Spleen (tissue), 11 donors: ENCODE measurements at regions not wholly inside any gene's neighbourhood (a gene's known extent, or its start where the extent isn't known, plus 50 kb on each side); places are given as distances from the start of the nearest gene placed in this dataset.
A peak's percentile ranks its signal among the peaks of the same experiment; 100 is the strongest.

Source experiments
- DNase-seq: peaks from one replicate; pipeline ENCODE4 v3.0.0-alpha.2; 2020
- H3K27ac ChIP-seq, 8 donors: fragments of 200-600 bp; sonication (generic) in 7 of 8; 1 replicate in 4 of 8; 2 replicates in 4 of 8; pipeline versions ENCODE4 v1.5.0 to v1.8.0; 2016 to 2021; ENCODE audit warnings: inconsistent platforms in 4 of 8, mild to moderate bottlenecking in 4 of 8, moderate library complexity in 1 of 8
- H3K27me3 ChIP-seq, 7 donors: fragments of 200-600 bp; sonication (generic) in 6 of 7; replicated peaks in 1 of 7; 1 replicate in 4 of 7; 2 replicates in 3 of 7; pipeline versions ENCODE4 v1.5.0 to v1.8.0; 2016 to 2021; ENCODE audit warnings: inconsistent platforms in 3 of 7, mild to moderate bottlenecking in 1 of 7
- H3K36me3 ChIP-seq, 6 donors: fragments of 200-600 bp; sonication (generic) in 5 of 6; 1 replicate in 4 of 6; 2 replicates in 2 of 6; pipeline versions ENCODE4 v1.5.0 to v1.8.0; 2016 to 2021; ENCODE audit warnings: inconsistent platforms in 2 of 6
- H3K4me1 ChIP-seq, 6 donors: fragments of 200-600 bp; sonication (generic) in 5 of 6; 1 replicate in 3 of 6; 2 replicates in 3 of 6; pipeline versions ENCODE4 v1.5.0 to v1.8.0; 2016 to 2021; ENCODE audit warnings: inconsistent platforms in 3 of 6
- H3K4me3 ChIP-seq, 8 donors: fragments of 200-600 bp; sonication (generic) in 7 of 8; 1 replicate in 4 of 8; 2 replicates in 4 of 8; pipeline versions ENCODE4 v1.5.0 to v1.8.0; 2016 to 2021; ENCODE audit warnings: inconsistent platforms in 4 of 8, mild to moderate bottlenecking in 4 of 8, moderate library complexity in 2 of 8
- H3K9me3 ChIP-seq, 8 donors: fragments of 200-600 bp; sonication (generic) in 7 of 8; 1 replicate in 4 of 8; 2 replicates in 4 of 8; pipeline versions ENCODE4 v1.5.0 to v1.8.0; 2016 to 2021; ENCODE audit warnings: inconsistent platforms in 4 of 8
- CTCF ChIP-seq, 11 experiments: fragments of 200-600 bp in 7 of 11; fragments of 450-650 bp in 4 of 11; sonication (generic) in 4 of 11; IDR thresholded peaks in 8 of 11; conservative IDR thresholded peaks in 3 of 11; 1 replicate in 7 of 11; 2 replicates in 4 of 11; pipeline versions ENCODE4 v1.4.0 to v1.8.0; 2016 to 2021; ENCODE audit warnings: antibody characterized with exemption in 11 of 11, inconsistent platforms in 4 of 11, mild to moderate bottlenecking in 1 of 11
- POLR2A ChIP-seq, 3 donors: fragments of 450-650 bp; IDR thresholded peaks; one replicate each; pipeline ENCODE4 v1.5.1; 2017; ENCODE audit warnings: antibody characterized with exemption in 3 of 3, mild to moderate bottlenecking in 1 of 3
- POLR2AphosphoS5 ChIP-seq, 3 donors: sonication (generic); formaldehyde crosslinking; IDR thresholded peaks; one replicate each; pipeline ENCODE4 v1.5.1; 2017; ENCODE audit warnings: antibody characterized with exemption in 3 of 3
- WGBS, 5 donors: extraction: QIAGEN DNeasy Blood & Tissue Kit in 3 of 5; methylation state at CpG; one replicate each; pipeline versions ENCODE4 v1.1.5 to v1.1.7; 2013 to 2018; 5-methylcytosine and 5-hydroxymethylcytosine counted together
- intact Hi-C: fragments of 100-400 bp; cut with DNase I; formaldehyde crosslinking; loops from one replicate; pipeline ENCODE4 v1.15.0; 2023; ENCODE audit warnings: low total_unique reads
- donor health status: healthy with polysubstance abuse.
- donor health status: DM: no; HTN: no; CAD: no; lungs with moderate emphysema.
- donor health status: DM: no; HTN: no; CAD: no.
- donor health status: Bipolar disorder and iron deficiency.
- donor health status: healthy.
- donor health status: DM: no; HTN: no; CAD: no.
- donor health status: DM: yes; HTN: yes; CAD: no.

GRCh38 chr16:81185416-81185815, 53.1 kb upstream of the BCO1 start:
- no peak overlapping the region for H3K4me3 ChIP-seq
- no peaks in the 10 kb centered on the region for H3K9me3 ChIP-seq
- DNase-seq, result no peak
- WGBS, 5 donors, result 82 to 91% (median 86%) methylated on average over 8 to 10 of the region's 10 CpGs
- intact Hi-C loops, result no loop called here
- TF ChIP-seq POLR2A (IDR thresholded peaks at IDR 0.05), result no peak
- H3K27me3 ChIP-seq, result peaks cover 0 to 6% (median 0%) of the 10 kb centered on the region in 7 donors
- H3K4me1 ChIP-seq, result peaks cover 0 to 2% (median 0%) of the 10 kb centered on the region in 6 donors
- no peak overlapping the region for H3K27ac ChIP-seq
- H3K36me3 ChIP-seq, result no peaks in the 10 kb centered on the region

GRCh38 chr16:81181013-81181720, 57.3 kb upstream of the BCO1 start:
- WGBS, 5 donors, result 40 to 54% (median 43%) methylated on average over 13 of the region's 13 CpGs
- no peaks in the 10 kb centered on the region for H3K9me3 ChIP-seq
- no peak for TF ChIP-seq POLR2A (IDR thresholded peaks at IDR 0.05)
- no peak for TF ChIP-seq CTCF (IDR thresholded peaks at IDR 0.05 in 8 of 11, conservative IDR thresholded peaks at IDR 0.05 in 3 of 11)
- TF ChIP-seq POLR2AphosphoS5 (IDR thresholded peaks at IDR 0.05), result no peak
- no peaks in the 10 kb centered on the region for H3K36me3 ChIP-seq
- intact Hi-C loops, result no loop called here
- no peak overlapping the region for H3K4me3 ChIP-seq
- no peak for DNase-seq
- H3K4me1 ChIP-seq, result no peaks in the 10 kb centered on the region
- peaks cover 0 to 12% (median 0%) of the 10 kb centered on the region in 7 donors for H3K27me3 ChIP-seq
- H3K27ac ChIP-seq, result peak overlapping the region in 1 of 8 donors; percentile 16

GRCh38 chr16:81180578-81180977, 57.9 kb upstream of the BCO1 start:
- intact Hi-C loops, result no loop called here
- no peaks in the 10 kb centered on the region for H3K4me1 ChIP-seq
- 69 to 77% (median 70%) methylated on average over 6 of the region's 6 CpGs for WGBS, 5 donors
- H3K36me3 ChIP-seq, result no peaks in the 10 kb centered on the region
- H3K4me3 ChIP-seq, result no peak overlapping the region
- no peaks in the 10 kb centered on the region for H3K9me3 ChIP-seq
- peak overlapping the region in 1 of 8 donors; percentile 16 for H3K27ac ChIP-seq
- no peak for DNase-seq
- TF ChIP-seq POLR2A (IDR thresholded peaks at IDR 0.05) (no peak), POLR2AphosphoS5 (IDR thresholded peaks at IDR 0.05) (no peak), CTCF (IDR thresholded peaks at IDR 0.05 in 8 of 11, conservative IDR thresholded peaks at IDR 0.05 in 3 of 11) (no peak)
- H3K27me3 ChIP-seq, result peaks cover 0 to 15% (median 0%) of the 10 kb centered on the region in 7 donors

- H3K27ac ChIP-seq, result no peak overlapping the region
- H3K9me3 ChIP-seq, result no peaks in the 10 kb centered on the region
- no peaks in the 10 kb centered on the region for H3K4me1 ChIP-seq
- H3K4me3 ChIP-seq, result no peak overlapping the region
- DNase-seq, result no peak
- WGBS, 5 donors, result 79 to 87% (median 83%) methylated on average over 7 of the region's 7 CpGs
- no peaks in the 10 kb centered on the region for H3K36me3 ChIP-seq
- intact Hi-C loops, result no loop called here
- no peak for TF ChIP-seq POLR2A (IDR thresholded peaks at IDR 0.05)
- no peak for TF ChIP-seq CTCF (IDR thresholded peaks at IDR 0.05 in 8 of 11, conservative IDR thresholded peaks at IDR 0.05 in 3 of 11)
- TF ChIP-seq POLR2AphosphoS5 (IDR thresholded peaks at IDR 0.05), result no peak
- H3K27me3 ChIP-seq, result peaks cover 0 to 15% (median 0%) of the 10 kb centered on the region in 7 donors
Observed at GRCh38 chr16:81179219-81179618, 59.3 kb upstream of the BCO1 start.
